HG02938 (cell line): ENCODE measurements at regions not wholly inside any gene's neighbourhood (a gene's known extent, or its start where the extent isn't known, plus 50 kb on each side); places are given as distances from the start of the nearest gene placed in this dataset.
"Not testable (repeated sequence)": the region's sequence is repeated elsewhere in the genome, so short reads cannot be mapped to it uniquely, and the experiment has no call there.

ENCODE experiments used
- ATAC-seq: cut with Tn5 transposase; IDR thresholded peaks from one replicate; pipeline ENCODE4 v1.9.1; 2021; ENCODE audit warnings: mild to moderate bottlenecking, moderate library complexity; ENCODE audit not compliant: unreplicated experiment

GRCh38 chr4:72945719-72946336 lies 123.7 kb downstream of the COX18 start:
- ATAC-seq = no peak

GRCh38 chr4:72942565-72942964 lies 127.0 kb downstream of the COX18 start:
- ATAC-seq = no peak

- ATAC-seq = no peak
Measured at GRCh38 chr4:72938516-72938915, 131.0 kb downstream of the COX18 start.

GRCh38 chr4:72935462-72935861 lies 134.1 kb downstream of the COX18 start:
- no peak for ATAC-seq

GRCh38 chr4:72933029-72933428 lies 136.5 kb downstream of the COX18 start:
- no peak for ATAC-seq

- ATAC-seq = no peak
Measured at GRCh38 chr4:72931346-72931745, 138.2 kb downstream of the COX18 start.

- not testable (repeated sequence) for ATAC-seq
Measured at GRCh38 chr4:72929596-72930274, 139.8 kb downstream of the COX18 start.

- ATAC-seq = no peak
Measured at GRCh38 chr4:72924814-72925213, 144.7 kb downstream of the COX18 start.

GRCh38 chr4:72919937-72920336 lies 149.6 kb downstream of the COX18 start:
- ATAC-seq = no peak

GRCh38 chr4:72919464-72919863 lies 150.1 kb downstream of the COX18 start:
- no peak for ATAC-seq

GRCh38 chr4:72918362-72918761 lies 151.2 kb downstream of the COX18 start:
- ATAC-seq = no peak

GRCh38 chr4:72911316-72911715 lies 158.2 kb downstream of the COX18 start:
- no peak for ATAC-seq

GRCh38 chr4:72909461-72909860 lies 160.1 kb downstream of the COX18 start:
- ATAC-seq = no peak

- ATAC-seq = no peak
Measured at GRCh38 chr4:72902354-72902753, 167.2 kb downstream of the COX18 start.

- ATAC-seq = no peak
Measured at GRCh38 chr4:72901553-72901952, 168.0 kb downstream of the COX18 start.

- ATAC-seq = no peak
Measured at GRCh38 chr4:72900952-72901351, 168.6 kb downstream of the COX18 start.

- ATAC-seq = no peak
Measured at GRCh38 chr4:72899621-72900020, 169.9 kb downstream of the COX18 start.

GRCh38 chr4:72899214-72899613 lies 170.3 kb downstream of the COX18 start:
- ATAC-seq = no peak

GRCh38 chr4:72896515-72896914 lies 173.0 kb downstream of the COX18 start:
- no peak for ATAC-seq

GRCh38 chr4:72895408-72895807 lies 174.1 kb downstream of the COX18 start:
- ATAC-seq = no peak

- ATAC-seq = no peak
Measured at GRCh38 chr4:72893354-72894066, 176.0 kb downstream of the COX18 start.

- ATAC-seq = no peak
Measured at GRCh38 chr4:72888331-72888730, 181.2 kb downstream of the COX18 start.
